ENCODE measurements at regions not wholly inside any gene's neighbourhood (a gene's known extent, or its start where the extent isn't known, plus 50 kb on each side); places are given as distances from the start of the nearest gene placed in this dataset.

DNA sequence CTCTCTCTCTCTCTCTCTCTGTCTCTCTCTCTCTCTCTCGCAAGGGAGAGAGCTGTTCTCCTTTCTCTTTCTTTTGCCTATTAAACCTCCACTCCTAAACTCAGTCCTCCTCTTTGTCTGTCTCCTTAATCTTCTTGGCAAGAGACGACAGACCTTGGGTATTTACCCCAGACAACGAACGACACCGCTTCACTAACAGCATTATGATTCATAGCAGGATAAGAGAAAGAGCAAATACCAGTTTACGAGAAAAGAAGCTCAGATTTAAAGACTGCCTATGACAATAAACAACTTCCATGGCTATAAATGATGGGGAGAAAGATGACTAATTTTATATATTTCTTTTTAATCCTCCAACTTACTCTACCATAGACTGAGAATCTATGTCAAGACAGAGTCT, 1396.5 kb upstream of the CELF2 start:
- no peak for DNase-seq (ENCODE audit: low read depth in 2 of 2)

- DNase-seq (ENCODE audit: low read depth in 2 of 2), result no peak
These were observed 1392.4 kb upstream of the CELF2 start for GRCh38 chr10:9625304-9625703.

DNA sequence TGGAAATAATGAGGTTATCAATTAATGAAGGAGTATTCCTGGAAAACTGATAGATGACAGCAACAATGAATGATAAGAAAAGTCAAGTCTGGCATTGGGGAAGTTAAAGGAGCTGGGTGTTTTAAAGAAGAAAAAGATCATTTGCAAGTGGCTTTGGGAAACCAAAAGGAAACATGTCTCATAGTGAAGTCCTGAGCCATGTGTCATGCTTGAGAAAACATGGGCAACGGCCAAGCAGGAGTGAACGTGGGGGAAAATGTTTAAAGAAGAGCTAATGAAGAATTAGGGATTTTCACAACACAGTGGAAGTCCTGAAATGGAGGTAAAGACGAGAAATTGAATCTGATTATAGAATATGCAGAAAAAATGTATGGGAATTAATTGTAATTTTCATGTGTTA, 1383.2 kb upstream of the CELF2 start:
- no peak for DNase-seq (ENCODE audit: low read depth in 2 of 2)

DNA sequence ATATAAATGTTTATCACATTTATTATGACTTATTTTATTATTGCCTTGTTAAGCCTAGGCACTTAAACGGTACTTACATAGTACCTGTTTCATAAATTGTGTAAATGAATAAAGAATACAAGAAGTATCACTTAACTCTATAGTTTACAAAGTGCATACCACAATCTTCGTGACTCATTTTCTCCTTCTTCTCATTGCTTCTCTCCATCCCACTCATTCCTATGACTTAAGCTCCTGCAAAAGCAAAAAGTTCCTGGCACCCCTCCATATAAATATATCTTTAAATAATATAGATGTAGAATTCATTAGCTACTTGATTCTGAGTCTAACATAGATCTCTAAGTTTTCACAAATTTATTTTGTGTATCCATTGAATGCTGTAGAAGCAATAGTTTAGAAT, 1382.0 kb upstream of the CELF2 start:
- no peak for DNase-seq (ENCODE audit: low read depth in 2 of 2)

DNA sequence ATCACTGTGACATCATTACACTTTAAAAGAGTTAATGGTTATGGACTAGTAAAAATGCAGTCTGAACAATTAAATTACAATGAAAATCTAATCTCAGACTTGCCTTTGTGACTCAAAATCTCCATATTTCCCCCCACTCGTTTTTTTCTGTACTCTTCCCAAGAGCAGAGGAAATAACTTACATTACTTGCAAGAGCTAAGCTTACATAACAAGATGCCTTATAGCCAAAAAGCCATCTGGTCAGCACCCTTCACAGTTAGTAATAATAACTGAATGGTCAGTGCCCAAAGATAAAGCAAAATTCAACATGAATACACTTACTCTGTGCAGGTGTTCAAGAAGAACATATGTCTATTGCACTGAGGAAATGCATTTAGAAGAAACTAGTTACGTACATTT, 1381.5 kb upstream of the CELF2 start:
- no peak for DNase-seq (ENCODE audit: low read depth in 2 of 2)

- DNase-seq (ENCODE audit: low read depth in 2 of 2), result no peak
These were observed 1373.9 kb upstream of the CELF2 start for GRCh38 chr10:9643782-9644181.

- no peak for DNase-seq (ENCODE audit: low read depth in 2 of 2)
These were observed 1372.3 kb upstream of the CELF2 start for GRCh38 chr10:9645404-9645803.

GRCh38 chr10:9645928-9646600, 1371.6 kb upstream of the CELF2 start:
- no peak for DNase-seq (ENCODE audit: low read depth in 2 of 2)

- DNase-seq (ENCODE audit: low read depth in 2 of 2), result no peak
These were observed 1363.4 kb upstream of the CELF2 start for GRCh38 chr10:9654261-9654660.

GRCh38 chr10:9656386-9656785, 1361.3 kb upstream of the CELF2 start:
- DNase-seq (ENCODE audit: low read depth in 2 of 2), result no peak

DNA sequence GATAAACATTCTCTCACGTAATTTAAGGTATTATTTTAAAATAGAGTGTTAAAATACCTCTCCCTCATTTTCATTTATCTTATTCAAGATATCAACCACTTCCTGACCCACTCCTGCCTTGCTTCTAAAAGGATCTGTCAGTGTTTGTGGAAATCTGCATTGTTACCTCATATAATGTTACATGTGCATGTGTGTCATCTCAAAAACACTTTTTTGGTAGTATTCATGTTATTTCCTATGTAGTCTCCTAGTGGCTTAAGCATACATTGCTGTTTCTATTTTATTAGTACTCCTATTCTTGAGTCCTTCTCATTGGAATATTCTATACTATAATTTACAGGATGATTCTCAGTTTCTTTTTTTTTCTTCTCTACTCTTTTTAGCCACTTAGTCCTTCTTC, 1360.7 kb upstream of the CELF2 start:
- DNase-seq (ENCODE audit: low read depth in 2 of 2), result no peak

GRCh38 chr10:9657530-9657929, 1360.1 kb upstream of the CELF2 start:
- no peak for DNase-seq (ENCODE audit: low read depth in 2 of 2)

GRCh38 chr10:9668411-9668810, 1349.3 kb upstream of the CELF2 start:
- DNase-seq (ENCODE audit: low read depth in 2 of 2), result no peak

GRCh38 chr10:9670911-9671310, 1346.8 kb upstream of the CELF2 start:
- DNase-seq (ENCODE audit: low read depth in 2 of 2), result no peak

DNA sequence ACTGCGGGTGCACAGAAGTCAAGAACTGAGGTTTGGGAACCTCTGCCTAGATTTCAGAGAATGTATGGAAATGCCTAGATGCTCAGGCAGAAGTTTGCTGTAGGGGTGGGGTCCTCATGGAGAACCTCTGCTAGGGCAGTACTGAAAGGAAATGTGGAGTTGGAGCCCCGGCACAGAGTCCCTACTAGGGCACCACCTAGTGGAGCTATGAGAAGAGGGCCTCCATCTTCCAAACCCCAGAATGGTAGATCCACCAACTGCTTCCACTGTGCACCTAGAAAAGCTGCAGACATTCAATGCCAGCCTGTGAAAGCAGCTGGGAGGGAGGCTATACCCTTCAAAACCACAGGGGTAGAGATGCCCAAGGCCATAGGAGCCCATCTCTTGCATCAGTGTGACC, 1336.0 kb upstream of the CELF2 start:
- DNase-seq (ENCODE audit: low read depth in 2 of 2), result no peak

DNA sequence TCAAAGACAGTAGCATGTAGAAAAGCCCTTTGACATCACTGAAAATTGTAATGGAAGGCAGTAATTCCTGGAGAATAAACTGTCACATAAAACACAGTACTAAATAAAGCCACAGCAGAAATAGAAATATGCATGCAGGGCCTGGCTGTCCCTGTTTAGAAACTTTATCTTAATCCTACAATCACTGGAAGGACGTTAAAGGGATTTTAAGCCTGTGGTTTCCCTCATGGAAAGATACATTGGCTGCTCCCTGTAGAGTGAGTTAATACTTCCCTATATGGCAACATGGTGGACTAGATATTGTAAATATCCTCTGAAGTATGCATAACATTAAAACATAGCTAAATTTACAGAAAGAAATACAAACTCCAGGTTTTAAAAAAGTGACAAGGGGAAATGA, 1334.9 kb upstream of the CELF2 start:
- no peak for DNase-seq (ENCODE audit: low read depth in 2 of 2)

DNA sequence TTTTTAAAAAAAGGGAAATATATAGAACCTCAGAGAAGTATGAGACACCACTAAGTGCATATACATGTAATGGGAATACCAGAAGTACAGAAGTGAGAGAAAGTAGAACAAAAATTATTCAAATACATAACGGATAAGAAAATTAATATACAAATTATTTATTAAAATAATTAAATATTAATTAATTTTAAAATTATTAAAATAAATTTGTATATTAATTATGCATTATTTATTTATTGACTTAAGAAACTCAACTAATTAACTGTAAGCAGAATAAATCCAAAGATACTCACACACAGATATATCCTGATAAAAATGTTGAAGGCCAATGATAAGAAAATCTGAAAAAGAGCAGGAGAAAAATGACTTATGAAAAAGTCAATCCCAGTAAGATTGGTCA, 1333.5 kb upstream of the CELF2 start:
- no peak for DNase-seq (ENCODE audit: low read depth in 2 of 2)

DNA sequence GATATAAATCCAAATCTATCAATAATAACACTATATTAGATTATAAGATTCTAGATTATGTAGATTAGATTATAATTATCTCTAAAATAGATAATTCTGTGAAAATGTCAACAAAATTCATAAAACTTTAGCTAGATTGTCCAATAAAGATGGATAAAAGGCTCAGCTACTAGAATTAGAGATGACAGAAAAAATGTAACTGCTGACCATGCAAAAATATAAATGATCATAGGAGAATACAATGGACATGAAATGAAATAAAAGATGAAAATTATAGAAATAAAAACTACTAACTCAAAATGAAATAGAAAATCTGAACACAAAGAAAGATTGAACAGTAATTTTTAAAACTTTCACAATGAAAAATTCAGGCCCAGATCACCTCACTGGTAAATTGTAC, 1332.1 kb upstream of the CELF2 start:
- DNase-seq (ENCODE audit: low read depth in 2 of 2), result no peak

DNA sequence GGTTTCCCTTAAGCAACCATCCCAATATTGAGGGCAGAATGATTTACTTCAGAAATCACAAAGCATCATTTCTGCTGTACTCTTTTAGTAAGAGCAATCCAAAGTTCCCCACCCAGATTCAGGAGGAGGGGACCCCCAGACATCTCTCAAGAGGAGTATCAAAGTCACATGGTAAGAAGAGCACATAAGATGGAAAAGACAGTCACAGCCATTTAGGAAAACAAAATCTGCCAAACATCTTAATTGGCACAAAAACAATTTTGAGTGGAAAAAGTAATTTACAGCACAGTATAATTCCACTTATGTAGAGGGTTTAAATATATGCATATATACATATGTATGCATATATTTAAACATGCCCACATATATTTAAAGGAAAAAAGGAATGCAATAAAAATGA, 1329.0 kb upstream of the CELF2 start:
- no peak for DNase-seq (ENCODE audit: low read depth in 2 of 2)

- no peak for DNase-seq (ENCODE audit: low read depth in 2 of 2)
These were observed 1310.5 kb upstream of the CELF2 start for GRCh38 chr10:9707216-9707615.

DNA sequence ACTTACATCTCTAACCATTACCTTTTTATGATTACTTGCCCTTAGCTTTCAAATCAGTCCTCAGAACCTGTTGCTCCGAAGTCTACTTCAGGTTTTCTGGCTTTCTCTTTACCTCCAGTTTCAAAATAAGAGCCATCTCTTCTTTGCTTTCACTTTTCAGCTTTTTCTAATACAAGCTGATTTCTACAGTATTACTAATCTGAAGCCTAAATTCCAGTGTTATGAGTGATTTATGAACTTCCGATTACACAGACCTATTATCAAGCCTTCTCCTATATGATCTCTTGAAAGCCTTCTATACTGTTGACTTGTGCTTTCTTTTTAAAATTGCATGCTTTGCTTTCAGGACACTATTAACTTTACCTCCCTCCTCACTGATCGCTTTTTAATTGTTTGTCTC, 1307.8 kb upstream of the CELF2 start:
- no peak for DNase-seq (ENCODE audit: low read depth in 2 of 2)

GRCh38 chr10:9712393-9712792, 1305.3 kb upstream of the CELF2 start:
- no peak for DNase-seq (ENCODE audit: low read depth in 2 of 2)

DNA sequence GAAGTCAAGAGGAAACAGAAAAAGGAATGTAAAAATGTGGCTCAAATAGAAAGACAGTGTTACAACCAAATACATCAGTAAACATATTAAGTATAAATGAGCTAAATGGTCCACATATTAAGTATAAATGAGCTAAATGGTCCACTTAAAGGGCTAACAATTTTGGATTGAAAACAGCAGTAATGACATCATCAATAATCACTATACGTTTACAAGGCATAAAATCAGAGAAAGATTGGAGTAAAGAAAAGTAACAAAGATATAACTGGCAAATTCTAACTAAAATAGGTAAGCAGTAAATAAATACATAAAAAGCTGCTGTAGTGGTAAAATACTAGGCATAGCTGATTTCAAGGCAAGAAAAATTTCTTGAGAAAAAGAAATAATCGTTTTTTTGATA, 1298.4 kb upstream of the CELF2 start:
- no peak for DNase-seq (ENCODE audit: low read depth in 2 of 2)

- no peak for DNase-seq (ENCODE audit: low read depth in 2 of 2)
These were observed 1283.9 kb upstream of the CELF2 start for GRCh38 chr10:9733766-9734165.

GRCh38 chr10:9734218-9734617, 1283.5 kb upstream of the CELF2 start:
- no peak for DNase-seq (ENCODE audit: low read depth in 2 of 2)
